Breast epithelium (tissue), 3 donors: ENCODE measurements at regions not wholly inside any gene's neighbourhood (a gene's known extent, or its start where the extent isn't known, plus 50 kb on each side); places are given as distances from the start of the nearest gene placed in this dataset.

ENCODE experiments used
- POLR2A ChIP-seq: fragments of 450-650 bp; IDR thresholded peaks from one replicate; pipeline ENCODE4 v1.6.1; 2016; ENCODE audit warnings: antibody characterized with exemption, mild to moderate bottlenecking, moderate library complexity
- POLR2AphosphoS5 ChIP-seq, 3 donors: sonication (generic); formaldehyde crosslinking; IDR thresholded peaks; one replicate each; pipeline ENCODE4 v1.6.1; 2017; ENCODE audit warnings: antibody characterized with exemption in 3 of 3
- TF ChIP-seq, protein P1 (sequence below), 3 donors: fragments of 450-650 bp; IDR thresholded peaks; one replicate each; pipeline ENCODE4 v1.5.1; 2016 to 2017; ENCODE audit warnings: antibody characterized with exemption in 3 of 3, mild to moderate bottlenecking in 3 of 3, moderate library complexity in 3 of 3

DNA sequence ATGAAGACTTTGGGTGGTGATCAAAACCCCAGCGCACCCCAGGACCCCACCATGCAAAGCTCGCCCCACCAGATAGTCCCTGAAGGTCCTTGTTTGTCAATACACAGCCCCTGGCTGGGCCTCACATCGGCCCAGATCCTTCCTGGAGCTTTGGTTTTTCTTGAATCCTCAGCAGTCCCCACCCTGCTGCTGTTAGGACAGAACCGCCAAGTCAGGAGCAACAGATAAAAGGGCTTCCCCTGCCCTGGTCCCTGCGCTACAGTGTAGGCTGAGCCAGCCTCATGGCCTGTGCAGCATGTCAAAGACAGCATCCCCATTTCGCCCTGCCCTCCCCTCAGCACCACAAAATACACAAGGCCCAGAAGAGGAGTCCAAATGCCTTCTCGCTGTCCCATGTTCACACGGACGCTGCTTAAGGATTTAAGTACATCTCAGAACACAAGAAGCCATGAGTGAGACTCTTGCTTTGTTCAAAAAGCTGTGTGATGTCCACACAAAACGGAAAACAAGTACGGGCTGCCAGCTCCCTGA is 65.7 kb downstream of the PSMG1 start:
- TF ChIP-seq, protein P1, sequence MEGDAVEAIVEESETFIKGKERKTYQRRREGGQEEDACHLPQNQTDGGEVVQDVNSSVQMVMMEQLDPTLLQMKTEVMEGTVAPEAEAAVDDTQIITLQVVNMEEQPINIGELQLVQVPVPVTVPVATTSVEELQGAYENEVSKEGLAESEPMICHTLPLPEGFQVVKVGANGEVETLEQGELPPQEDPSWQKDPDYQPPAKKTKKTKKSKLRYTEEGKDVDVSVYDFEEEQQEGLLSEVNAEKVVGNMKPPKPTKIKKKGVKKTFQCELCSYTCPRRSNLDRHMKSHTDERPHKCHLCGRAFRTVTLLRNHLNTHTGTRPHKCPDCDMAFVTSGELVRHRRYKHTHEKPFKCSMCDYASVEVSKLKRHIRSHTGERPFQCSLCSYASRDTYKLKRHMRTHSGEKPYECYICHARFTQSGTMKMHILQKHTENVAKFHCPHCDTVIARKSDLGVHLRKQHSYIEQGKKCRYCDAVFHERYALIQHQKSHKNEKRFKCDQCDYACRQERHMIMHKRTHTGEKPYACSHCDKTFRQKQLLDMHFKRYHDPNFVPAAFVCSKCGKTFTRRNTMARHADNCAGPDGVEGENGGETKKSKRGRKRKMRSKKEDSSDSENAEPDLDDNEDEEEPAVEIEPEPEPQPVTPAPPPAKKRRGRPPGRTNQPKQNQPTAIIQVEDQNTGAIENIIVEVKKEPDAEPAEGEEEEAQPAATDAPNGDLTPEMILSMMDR (IDR thresholded peaks at IDR 0.05), result no peak
- no peak for TF ChIP-seq POLR2A
- no peak for TF ChIP-seq POLR2AphosphoS5 (IDR thresholded peaks at IDR 0.05)
